IMR-90 (cell line): ENCODE measurements at regions not wholly inside any gene's neighbourhood (a gene's known extent, or its start where the extent isn't known, plus 50 kb on each side); places are given as distances from the start of the nearest gene placed in this dataset.

ENCODE experiments used
- ATAC-seq: fragments of 200-7000 bp; cut with Tn5 transposase; 2 replicates; pipeline ENCODE4 v1.9.1; 2020; ENCODE audit warnings: low read depth, mild to moderate bottlenecking, moderate library complexity
- BruUV-seq: library from RNA; stranded (reverse); fragments of 400-500 nt; replicated peaks from 2 replicates; lab custom pipeline; 2021; lab: Mats Ljungman, UMichigan
- CTCF ChIA-PET: fragments of 300-600 bp; formaldehyde crosslinking; extraction: SDS; loops from one replicate; lab custom pipeline; 2021; ENCODE audit warnings: antibody characterized with exemption; lab: Yijun Ruan, JAX
- POLR2A ChIA-PET: fragments of 300-600 bp; sonication (Branson Sonifier 250); formaldehyde crosslinking; loops from one replicate; lab custom pipeline; 2022; ENCODE audit warnings: antibody characterized with exemption; ENCODE audit not compliant: unreplicated experiment; lab: Charles Lee
- DNase-seq: peaks from one replicate; pipeline ENCODE4 v3.0.0; 2013
- H2AFZ ChIP-seq: replicated peaks from 2 replicates; pipeline ENCODE3; 2013; ENCODE audit warnings: low read length, mild to moderate bottlenecking; ENCODE audit not compliant: poor library complexity
- H2AK5ac ChIP-seq: 2 replicates; pipeline ENCODE4 v1.6.1; 2013; ENCODE audit warnings: low read depth, low read length, inconsistent platforms
- H2AK9ac ChIP-seq: replicated peaks from 2 replicates; pipeline ENCODE3; 2013; ENCODE audit warnings: mild to moderate bottlenecking, low read depth, low read length, moderate library complexity; ENCODE audit not compliant: poor library complexity
- H2BK120ac ChIP-seq: 2 replicates; pipeline ENCODE4 v1.6.1; 2013; ENCODE audit warnings: low read depth, low read length, inconsistent platforms
- H2BK15ac ChIP-seq: 3 replicates; pipeline ENCODE4 v1.6.1; 2013; ENCODE audit warnings: low read depth, low read length, inconsistent platforms
- H2BK20ac ChIP-seq: 2 replicates; pipeline ENCODE4 v1.6.1; 2013; ENCODE audit warnings: low read depth, mild to moderate bottlenecking, inconsistent platforms, low read length, moderate library complexity
- H2BK5ac ChIP-seq: 2 replicates; pipeline ENCODE4 v1.6.1; 2013; ENCODE audit warnings: mild to moderate bottlenecking, low read depth, low read length, inconsistent platforms; ENCODE audit not compliant: poor library complexity, severe bottlenecking
- H3K14ac ChIP-seq: replicated peaks from 2 replicates; pipeline ENCODE4 v1.6.1; 2013; ENCODE audit warnings: low read depth, low read length, inconsistent platforms
- H3K18ac ChIP-seq: 2 replicates; pipeline ENCODE4 v1.6.1; 2013; ENCODE audit warnings: low read depth, low read length, control low read depth
- H3K23ac ChIP-seq: 2 replicates; pipeline ENCODE4 v1.6.1; 2013; ENCODE audit warnings: low read depth, low read length, inconsistent platforms
- H3K27ac ChIP-seq: 2 replicates; pipeline ENCODE4 v1.5.1; 2013; ENCODE audit warnings: mild to moderate bottlenecking, control low read depth, low read length; ENCODE audit not compliant: insufficient read depth
- H3K27me3 ChIP-seq: 2 replicates; pipeline ENCODE4 v1.6.1; 2013; ENCODE audit warnings: low read length; ENCODE audit not compliant: control insufficient read depth, insufficient read depth
- H3K36me3 ChIP-seq: 2 replicates; pipeline ENCODE4 v1.6.1; 2013; ENCODE audit warnings: low read length, mixed read lengths; ENCODE audit not compliant: control insufficient read depth, insufficient read depth
- H3K4ac ChIP-seq: 2 replicates; pipeline ENCODE4 v1.6.1; 2013; ENCODE audit warnings: low read depth, low read length, inconsistent platforms
- H3K4me1 ChIP-seq: 2 replicates; pipeline ENCODE4 v1.6.1; 2013; ENCODE audit warnings: low read length, mixed read lengths; ENCODE audit not compliant: control insufficient read depth, insufficient read depth
- H3K4me2 ChIP-seq: 2 replicates; pipeline ENCODE4 v1.6.1; 2013; ENCODE audit warnings: low read depth, mild to moderate bottlenecking, control low read depth, low read length, moderate library complexity
- H3K4me3 ChIP-seq: 2 replicates; pipeline ENCODE4 v1.5.1; 2013; ENCODE audit warnings: low read depth, mild to moderate bottlenecking, control low read depth, low read length, moderate library complexity; ENCODE audit not compliant: insufficient read depth
- H3K56ac ChIP-seq: 2 replicates; pipeline ENCODE4 v1.6.1; 2013; ENCODE audit warnings: low read length, inconsistent platforms; ENCODE audit not compliant: insufficient read depth; ENCODE audit errors: extremely low read depth
- H3K79me1 ChIP-seq, 2 experiments: 2 replicates each; pipeline ENCODE4 v1.6.1; 2013; ENCODE audit warnings: low read length in 2 of 2, inconsistent platforms in 1 of 2, low read depth in 1 of 2
- H3K9ac ChIP-seq: 2 replicates; pipeline ENCODE4 v1.6.1; 2013; ENCODE audit warnings: low read depth, low read length, control low read depth
- H3K9me1 ChIP-seq: 2 replicates; pipeline ENCODE4 v1.6.1; 2013; ENCODE audit warnings: low read length, inconsistent platforms; ENCODE audit not compliant: insufficient read depth
- H3K9me3 ChIP-seq: 2 replicates; pipeline ENCODE4 v1.6.1; 2013; ENCODE audit warnings: low read length; ENCODE audit not compliant: control insufficient read depth, insufficient read depth
- H4K20me1 ChIP-seq: 2 replicates; pipeline ENCODE4 v1.6.1; 2013; ENCODE audit warnings: low read length, inconsistent platforms; ENCODE audit not compliant: insufficient read depth
- H4K5ac ChIP-seq: 2 replicates; pipeline ENCODE4 v1.6.1; 2013; ENCODE audit warnings: mild to moderate bottlenecking, low read depth, low read length, control low read depth
- H4K8ac ChIP-seq, 2 experiments: 2 replicates each; pipeline ENCODE4 v1.6.1; 2013; ENCODE audit warnings: low read depth in 2 of 2, low read length in 2 of 2, control low read depth in 1 of 2, inconsistent platforms in 1 of 2
- H4K91ac ChIP-seq: 2 replicates; pipeline ENCODE4 v1.6.1; 2013; ENCODE audit warnings: low read depth, low read length, inconsistent platforms; ENCODE audit not compliant: insufficient read depth
- BHLHE40 ChIP-seq: fragments of 150-350 bp; IDR thresholded peaks from 2 replicates; pipeline ENCODE4 v1.6.1; 2016; ENCODE audit warnings: mild to moderate bottlenecking, low read depth, low read length
- MAFK ChIP-seq: IDR thresholded peaks from 2 replicates; pipeline ENCODE4 v1.6.1; 2012; ENCODE audit warnings: low read depth, low read length, improper control_type of control experiment
- NFE2L2 ChIP-seq: fragments of 150-350 bp; IDR thresholded peaks from 2 replicates; pipeline ENCODE4 v1.6.1; 2016; ENCODE audit warnings: low read depth, mild to moderate bottlenecking, low read length
- POLR2A ChIP-seq: IDR thresholded peaks from 2 replicates; pipeline ENCODE4 v1.6.1; 2012; ENCODE audit warnings: mild to moderate bottlenecking, low read depth, low read length
- RFX5 ChIP-seq: IDR thresholded peaks from 2 replicates; pipeline ENCODE4 v1.8.0; 2012; ENCODE audit warnings: low read depth, mild to moderate bottlenecking, low read length, moderate library complexity
- USF2 ChIP-seq: fragments of 150-350 bp; IDR thresholded peaks from 2 replicates; pipeline ENCODE4 v1.6.1; 2017; ENCODE audit warnings: mild to moderate bottlenecking, antibody characterized with exemption, low read length, low read depth
- WGBS, 2 experiments: methylation state at CpG; one replicate each; pipeline versions ENCODE4 v1.1.5 to v1.1.7; 2013; ENCODE audit warnings: missing lambda C conversion rate in 2 of 2; ENCODE audit not compliant: insufficient read length in 1 of 2; ENCODE audit errors: extremely low coverage in 2 of 2; 5-methylcytosine and 5-hydroxymethylcytosine counted together
- dilution Hi-C: fragments of 300-500 bp; cut with HindIII; formaldehyde crosslinking; loops from one replicate; pipeline ENCODE4 v1.14.3; 2018; ENCODE audit warnings: low sequenced_read_pairs; ENCODE audit not compliant: unreplicated experiment
- in situ Hi-C: fragments of 300-500 bp; cut with MboI; formaldehyde crosslinking; loops from 3 replicates; pipeline ENCODE4 v1.14.3; 2019; ENCODE audit warnings: low sequenced_read_pairs, inconsistent platforms, mixed read lengths
- intact Hi-C: fragments of 100-400 bp; cut with micrococcal nuclease; formaldehyde crosslinking; loops from 2 replicates; pipeline ENCODE4 v1.10.0; 2022

GRCh38 chr4:36471903-36472302, 190.5 kb downstream of the DTHD1 start:
- Histone ChIP-seq H3K14ac (no peak overlapping the region), H2BK20ac (no peak overlapping the region), H3K27ac (no peak overlapping the region), H4K8ac (no peak overlapping the region), H3K4me3 (no peak overlapping the region), H2BK15ac (no peak overlapping the region), H2BK5ac (no peak overlapping the region), H2AK5ac (no peak overlapping the region), H3K4me1 (no peaks in the 10 kb centered on the region), H3K79me1 (no peaks in the 10 kb centered on the region), H3K18ac (no peak overlapping the region), H2AFZ (no peak overlapping the region), H3K9me1 (no peaks in the 10 kb centered on the region), H2BK120ac (no peak overlapping the region), H3K23ac (no peak overlapping the region), H3K9ac (no peak overlapping the region), H3K4me2 (no peak overlapping the region), H3K4ac (no peak overlapping the region), H2AK9ac (no peak overlapping the region), H3K56ac (no peak overlapping the region), H4K5ac (no peak overlapping the region), H3K36me3 (no peaks in the 10 kb centered on the region), H3K9me3 (peaks cover 5% of the 10 kb centered on the region), H4K91ac (no peak overlapping the region), H3K27me3 (no peaks in the 10 kb centered on the region), H4K20me1 (no peaks in the 10 kb centered on the region)
- dilution Hi-C loops (no loop called here), in situ Hi-C loops (no loop called here), intact Hi-C loops (no loop called here)
- no peak for TF ChIP-seq MAFK
- no peak for TF ChIP-seq RFX5
- no peak for TF ChIP-seq POLR2A
- TF ChIP-seq BHLHE40: no peak
- no peak for TF ChIP-seq NFE2L2
- no peak for TF ChIP-seq USF2
- BruUV-seq: no TSS peak
- ATAC-seq (no peak), DNase-seq (no peak)
- ChIA-PET POLR2A (no interaction called here), CTCF (no interaction called here)
- WGBS, 2 experiments: no CpG with 5 or more reads among the region's 2 CpGs
